ENCODE measurements at regions not wholly inside any gene's neighbourhood (a gene's known extent, or its start where the extent isn't known, plus 50 kb on each side); places are given as distances from the start of the nearest gene placed in this dataset.
A peak's percentile ranks its signal among the peaks of the same experiment; 100 is the strongest.

DNA sequence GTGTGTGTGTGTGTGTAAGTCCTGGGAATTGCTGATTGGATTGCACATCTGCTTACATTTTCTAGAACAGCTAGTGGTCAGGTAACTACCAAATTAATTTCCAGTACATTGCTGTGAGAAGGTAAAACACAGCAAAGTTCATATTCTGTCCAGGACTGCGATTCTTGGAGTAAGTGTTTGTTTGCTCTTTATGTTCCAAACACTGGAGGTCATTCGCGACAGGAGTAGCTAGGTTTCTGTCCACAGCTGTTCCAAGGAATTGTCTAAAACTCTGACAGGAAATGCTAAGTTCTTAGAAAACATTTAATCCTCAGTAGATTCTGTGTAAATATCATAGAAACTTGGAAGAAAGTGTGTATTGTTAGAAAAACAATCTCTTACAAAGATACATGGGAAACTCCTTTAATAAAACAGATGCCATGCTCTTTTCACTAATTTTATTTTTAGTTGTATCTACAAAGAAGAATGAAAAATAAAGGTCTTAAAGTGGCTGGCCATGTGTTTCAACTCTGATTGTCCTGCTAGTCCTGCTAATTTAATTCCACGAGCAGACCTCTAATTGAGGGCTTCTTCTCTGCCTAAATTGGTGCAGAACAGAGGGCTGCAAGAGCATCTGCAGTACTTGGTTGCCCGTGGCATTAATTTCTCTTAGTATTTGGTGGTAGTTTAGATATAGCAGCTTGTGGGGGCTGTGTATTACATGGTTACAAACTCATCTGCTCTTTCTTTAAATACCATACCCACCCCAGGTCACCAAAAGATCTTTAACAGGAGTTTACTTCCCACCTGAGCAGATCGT is 464.5 kb downstream of the RASEF start:
- DNase-seq, result no peak

DNA sequence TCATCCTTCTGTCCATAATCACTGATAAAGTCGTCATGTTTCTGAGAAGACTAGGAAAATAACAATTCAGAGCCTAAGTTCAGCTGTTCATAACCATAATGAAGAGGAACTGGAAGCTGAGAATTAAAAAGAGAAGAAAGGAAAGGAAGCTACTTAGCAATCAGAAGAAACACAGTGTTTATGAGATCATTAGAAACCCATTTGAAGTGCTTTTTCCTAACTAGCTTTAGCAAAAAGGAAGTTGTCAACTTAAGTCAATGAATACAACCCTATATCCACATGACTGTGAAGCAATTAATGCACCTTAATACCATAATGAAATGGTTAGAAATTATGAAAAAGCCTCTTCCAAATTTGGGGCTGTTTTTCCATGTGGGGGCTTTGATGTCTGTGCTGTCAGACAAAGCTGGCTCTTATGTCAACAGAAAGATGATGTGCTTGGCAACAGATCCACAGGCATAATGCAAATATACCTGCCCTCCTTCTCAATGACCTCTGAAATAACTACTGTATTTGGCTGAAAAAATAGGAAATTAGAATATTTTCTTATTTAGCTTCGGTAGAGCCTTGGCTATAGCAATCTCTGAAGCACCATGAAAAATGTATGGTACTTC is 463.5 kb downstream of the RASEF start:
- DNase-seq, result no peak

DNA sequence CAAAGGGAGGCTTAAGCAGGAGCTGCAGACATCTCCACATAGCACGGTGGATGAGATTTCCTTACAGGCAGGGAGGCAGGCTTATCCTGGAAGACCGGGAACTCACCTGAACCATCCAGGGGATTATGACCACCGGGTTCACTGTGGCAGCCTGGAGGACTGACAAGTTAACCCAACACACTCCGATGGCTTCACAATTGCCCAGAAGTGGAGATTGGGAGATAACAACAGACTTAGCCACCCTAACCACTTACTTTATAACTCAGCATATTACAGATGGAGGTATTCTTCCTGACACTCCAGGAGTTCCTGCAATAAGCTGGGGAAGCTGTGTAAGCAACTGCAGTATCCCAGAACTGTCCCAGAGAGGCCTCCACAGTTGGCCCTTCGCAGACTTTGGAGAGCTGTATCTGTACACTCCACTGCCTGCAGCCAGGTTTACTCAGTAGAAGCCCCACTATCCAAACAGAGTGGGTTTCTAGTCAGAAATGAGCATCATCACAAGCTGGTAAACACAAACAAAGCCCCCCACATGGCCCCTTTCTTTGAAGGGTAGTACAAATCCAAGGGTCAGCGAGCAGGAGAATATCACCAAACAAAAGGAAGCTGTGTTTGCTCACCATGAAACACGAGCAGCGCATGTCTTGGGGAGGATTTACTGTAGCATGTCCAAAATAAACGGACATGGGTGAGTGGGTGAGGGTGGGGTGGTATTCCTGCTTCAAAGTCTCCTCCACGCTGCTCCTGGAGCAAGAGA is 462.2 kb downstream of the RASEF start:
- DNase-seq, result no peak

DNA sequence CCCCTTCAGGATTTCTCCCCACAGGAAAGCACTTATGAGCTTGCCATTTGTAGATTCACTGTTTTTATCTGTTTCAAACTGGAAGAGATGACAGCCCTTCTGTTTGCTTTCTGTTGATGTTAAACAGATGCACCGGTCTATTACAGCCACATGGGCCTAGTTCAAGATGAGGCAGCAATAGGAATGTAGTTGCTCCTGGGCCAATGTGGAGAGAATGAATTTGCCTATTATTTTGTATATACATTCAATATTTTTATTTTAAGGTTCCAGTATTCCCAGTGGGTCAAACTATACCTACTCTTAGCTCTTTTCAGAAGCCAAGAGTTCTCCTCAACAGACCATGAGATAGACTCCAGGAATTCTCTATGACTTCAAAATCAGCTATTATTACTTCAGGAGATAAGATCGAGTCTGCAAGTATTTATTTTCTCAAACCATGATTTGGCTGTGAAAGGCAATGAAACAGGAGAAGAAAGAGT is 461.6 kb downstream of the RASEF start:
- DNase-seq, result no peak

DNA sequence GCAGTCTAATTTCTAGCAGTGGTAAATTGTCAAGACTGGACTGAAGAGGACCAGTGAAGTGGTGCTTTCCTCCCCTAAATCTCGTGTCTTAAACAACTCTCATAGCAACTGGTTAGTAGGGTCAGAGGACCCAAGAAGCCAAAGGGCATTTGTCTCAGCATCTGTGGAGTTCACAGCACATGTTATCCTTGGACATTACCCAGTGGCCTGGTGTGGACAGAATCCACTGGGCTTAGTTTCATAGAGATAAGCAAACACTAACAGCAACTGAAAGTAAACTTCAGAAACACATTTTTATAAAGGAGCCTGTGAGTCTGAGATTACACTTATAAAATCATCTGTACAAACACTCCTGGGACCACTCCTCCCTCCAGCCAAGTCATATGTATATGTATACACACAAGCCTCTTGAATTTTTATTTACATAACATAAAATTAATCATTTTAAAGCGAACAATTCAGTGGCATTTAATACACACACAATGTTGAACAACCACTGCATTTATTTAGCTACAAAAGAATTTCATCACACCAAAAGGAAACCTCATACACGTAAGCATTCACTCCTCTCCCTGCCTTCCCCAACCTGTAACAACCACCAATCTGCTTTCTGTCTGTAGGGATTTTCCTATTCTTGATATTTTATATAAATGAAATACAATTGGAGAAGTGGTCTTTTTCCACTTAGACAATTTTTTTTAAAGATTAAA is 457.8 kb downstream of the RASEF start:
- DNase-seq, result no peak

DNA sequence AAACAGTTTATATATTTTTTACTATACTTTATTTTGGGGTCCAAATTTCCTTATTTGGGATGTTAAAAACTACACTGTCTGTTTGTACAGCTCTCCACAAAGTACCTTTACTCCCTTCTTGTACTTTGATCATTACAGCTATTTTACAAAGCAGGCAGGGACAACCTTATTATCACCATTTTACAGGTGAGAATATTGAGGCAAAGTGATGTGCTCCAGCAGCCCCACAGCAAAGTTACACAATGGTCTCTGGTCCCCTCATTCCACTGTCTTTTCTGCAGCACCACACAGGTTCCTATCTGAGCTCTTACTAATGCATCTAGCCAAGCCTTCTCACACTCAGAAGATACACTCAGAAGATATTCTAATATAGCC is 457.3 kb downstream of the RASEF start:
- no peak for DNase-seq

DNA sequence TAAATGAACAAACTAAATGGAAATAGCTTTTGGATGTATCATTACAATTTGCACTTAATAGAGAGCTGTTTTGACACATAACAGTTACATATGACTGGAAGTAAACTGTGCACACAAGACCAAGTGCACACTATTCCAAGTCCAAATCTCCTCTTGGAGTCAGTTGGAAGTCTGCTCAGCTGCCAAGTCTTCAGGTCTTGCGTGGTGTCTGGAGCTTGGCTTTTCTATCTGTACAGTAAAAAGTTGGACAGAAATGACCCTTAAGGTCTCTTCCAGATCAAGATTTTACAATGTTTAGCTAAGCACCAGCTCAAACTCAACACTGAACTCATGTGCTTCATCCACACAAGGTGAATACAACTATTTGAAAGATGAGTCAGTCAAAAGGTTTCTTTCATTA is 456.9 kb downstream of the RASEF start:
- DNase-seq, result no peak

DNA sequence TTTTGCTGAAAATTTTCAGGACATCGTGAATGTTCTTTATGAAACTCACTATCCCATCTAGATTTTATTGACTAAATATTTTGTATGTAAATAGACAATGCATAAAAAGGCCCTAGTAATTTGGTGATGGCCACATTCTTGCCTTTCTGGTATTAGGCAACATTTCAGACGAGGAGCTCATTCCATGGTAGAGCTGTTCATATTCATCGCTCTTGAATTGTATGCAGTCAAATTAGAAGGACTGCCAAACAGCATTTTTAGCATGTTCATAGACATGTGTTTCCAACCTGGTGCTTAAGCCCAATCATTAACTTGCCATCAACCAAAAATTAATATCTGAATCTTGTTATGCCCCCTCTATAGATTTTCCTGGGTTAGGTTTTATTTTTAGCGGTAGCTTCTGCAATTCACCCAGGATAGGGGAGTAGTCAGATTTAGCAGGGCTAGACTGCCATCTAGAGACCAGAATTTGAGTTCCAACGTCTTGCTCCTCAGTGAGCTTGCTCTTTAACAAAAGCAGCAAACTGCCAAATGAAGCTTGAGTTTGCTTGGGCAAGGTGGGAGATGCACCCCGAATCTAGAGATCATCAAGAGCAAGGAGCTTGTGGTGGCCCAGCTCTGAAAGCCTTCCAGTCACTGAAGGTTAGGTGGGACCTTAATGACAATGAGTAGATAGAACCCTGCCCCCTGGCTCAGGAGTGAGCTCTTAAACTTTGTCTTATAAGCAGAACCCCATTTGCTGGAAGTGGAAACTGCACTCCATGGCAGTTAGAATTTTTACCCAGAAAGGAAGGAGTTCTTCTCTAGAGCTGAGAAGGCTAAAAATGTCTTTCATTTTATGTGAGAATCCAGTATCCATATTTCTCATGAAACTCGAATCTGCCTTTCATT is 456.2 kb downstream of the RASEF start:
- peak in 1 of 5 experiments; percentile 8 for DNase-seq

DNA sequence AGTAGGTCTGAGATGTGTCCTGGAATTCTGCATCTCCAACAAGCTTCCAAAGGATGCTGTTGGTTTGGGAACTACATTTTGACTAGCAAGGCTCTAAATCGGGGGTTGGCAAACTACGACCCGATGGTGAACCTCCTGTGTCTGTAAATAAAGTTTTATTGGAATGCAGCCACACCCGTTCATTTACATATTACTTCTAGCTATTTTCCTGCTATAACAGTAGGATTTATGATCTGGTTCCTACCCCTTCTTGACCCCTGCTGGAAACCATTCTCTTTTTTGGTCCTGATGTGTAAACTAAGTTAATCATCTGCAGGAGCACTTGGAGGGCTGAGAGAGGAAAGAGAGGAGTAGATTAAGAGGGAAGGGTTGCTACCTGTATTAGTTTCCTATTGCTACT is 454.5 kb downstream of the RASEF start:
- no peak for DNase-seq

DNA sequence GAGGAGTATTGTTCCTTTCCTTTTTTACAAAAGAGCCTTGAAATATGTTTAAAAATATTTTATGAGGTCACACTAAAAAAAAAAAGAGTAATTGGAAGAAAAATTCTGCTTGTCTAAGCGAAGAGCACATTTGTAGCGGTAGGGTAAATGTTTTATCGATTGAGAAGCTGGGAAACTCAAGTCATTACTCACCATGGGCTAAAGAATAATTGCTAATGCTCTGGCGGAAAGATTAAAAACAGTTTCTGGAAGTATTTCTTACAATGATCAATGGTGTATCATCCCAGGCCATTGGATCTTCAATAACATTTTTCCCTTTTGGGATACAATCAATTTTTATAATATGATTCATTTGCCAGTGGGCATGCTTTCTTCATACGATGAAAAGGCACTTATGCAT is 450.0 kb downstream of the RASEF start:
- DNase-seq, result no peak

DNA sequence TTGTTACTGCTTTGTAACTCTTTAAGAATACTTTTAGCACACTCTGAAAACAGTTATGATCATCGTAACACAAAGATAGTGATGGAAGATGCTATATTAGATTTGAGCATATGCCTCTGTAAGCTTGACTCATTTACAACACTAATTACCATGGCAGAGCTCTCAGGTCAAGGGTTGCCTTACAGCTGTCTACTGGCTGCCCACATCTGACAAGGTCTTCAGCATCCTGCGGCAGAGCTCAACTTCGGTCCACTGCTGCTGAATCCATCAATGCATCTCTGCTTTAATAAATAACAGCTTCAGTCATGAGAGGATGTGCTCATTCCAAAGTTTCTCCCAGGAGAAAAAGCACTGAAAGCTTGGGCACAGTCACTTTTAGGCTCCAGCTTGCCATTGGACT is 449.4 kb downstream of the RASEF start:
- DNase-seq, result no peak

DNA sequence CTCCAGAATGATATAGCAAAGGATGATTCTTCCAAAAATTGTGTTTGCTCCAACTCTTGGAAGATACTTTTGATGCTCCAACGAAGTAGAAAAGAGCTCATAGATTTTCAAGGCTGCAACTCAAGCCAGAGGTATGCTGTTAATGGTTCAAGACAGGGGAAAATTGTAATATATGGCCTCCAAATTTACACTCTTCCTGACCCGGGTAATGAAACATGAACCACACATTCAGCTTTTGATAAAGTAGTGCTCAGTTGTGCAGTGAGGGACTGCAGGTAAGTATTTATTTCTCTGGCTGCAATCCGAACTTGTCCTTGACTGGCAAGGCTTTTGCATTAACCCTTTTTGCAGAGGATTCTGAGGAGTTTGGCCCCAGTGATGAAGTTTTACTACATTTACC is 446.4 kb downstream of the RASEF start:
- no peak for DNase-seq

DNA sequence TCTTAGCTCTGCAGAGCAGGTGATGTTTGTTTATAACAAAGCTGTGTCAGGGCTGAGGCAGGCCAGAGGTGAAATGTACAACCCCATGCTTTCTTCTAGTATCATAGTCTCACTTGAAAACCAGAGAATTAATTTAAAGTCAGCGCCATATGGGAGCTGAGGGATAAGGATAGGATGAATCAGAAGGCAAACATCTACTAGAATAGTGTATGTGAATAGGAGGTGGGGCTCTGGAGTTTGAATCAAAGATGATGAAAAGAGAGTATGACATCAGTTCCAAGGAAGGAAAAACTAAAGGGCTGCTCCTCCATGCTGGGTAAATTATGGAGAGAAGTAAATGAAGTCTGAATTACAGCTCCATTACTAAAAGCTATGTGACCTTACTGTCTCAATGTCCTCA is 441.5 kb downstream of the RASEF start:
- DNase-seq, result no peak

DNA sequence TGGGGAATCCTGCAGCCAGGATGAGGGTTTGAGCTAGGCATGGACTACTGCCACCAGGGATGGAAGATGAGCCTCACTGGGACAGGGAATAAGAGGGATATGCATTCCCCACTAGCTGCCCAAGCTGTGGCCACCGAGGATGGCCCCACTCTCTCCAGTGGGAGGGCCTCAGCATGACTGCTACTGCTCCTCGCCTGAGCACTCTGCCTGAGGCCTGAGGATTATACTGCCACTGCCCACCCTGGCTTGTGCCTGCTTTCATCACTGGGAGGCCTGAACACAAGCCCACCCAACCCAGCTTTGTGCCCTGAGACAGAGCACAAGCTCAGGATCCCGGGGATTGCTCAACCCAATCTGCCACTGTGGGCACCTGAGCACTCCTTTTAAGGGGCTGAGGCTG is 425.6 kb downstream of the RASEF start:
- DNase-seq, result no peak

DNA sequence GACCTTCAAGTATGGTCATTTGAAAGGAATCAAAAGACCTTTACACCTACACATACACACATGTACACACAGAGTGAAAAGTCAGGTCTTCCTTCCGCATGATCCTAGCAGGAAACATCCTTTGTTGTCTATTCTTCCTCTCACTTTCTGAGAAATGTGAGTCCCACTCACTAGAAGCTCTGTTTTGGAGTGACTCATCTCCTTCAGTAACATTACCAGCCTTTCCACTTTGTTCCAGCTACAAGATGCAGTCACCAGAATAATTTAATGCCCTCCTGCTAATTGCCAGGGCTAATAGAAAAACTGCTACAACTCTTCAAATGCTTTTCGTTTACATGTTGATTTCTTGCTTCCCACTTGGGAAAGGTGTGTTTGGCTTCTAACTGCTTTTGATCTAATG is 417.3 kb downstream of the RASEF start:
- DNase-seq, result no peak

DNA sequence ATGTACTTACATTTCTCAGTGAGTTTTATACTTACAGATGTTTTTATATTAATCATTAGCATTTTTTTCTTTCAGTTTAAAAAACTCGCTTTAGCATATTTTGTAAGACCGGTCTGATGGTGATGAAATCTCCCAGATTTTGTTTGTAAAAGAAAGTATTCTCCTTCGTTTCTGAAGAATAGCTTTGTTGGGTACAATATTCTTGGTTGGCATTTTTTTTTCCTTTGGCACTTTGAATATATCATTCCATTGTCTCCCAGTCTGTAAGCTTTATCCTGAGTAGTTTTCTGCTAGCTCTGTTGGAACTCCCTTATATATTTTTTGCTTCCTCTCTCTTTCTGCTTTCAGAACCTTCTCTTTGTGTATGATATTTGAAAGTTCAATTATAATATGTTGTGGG is 412.6 kb downstream of the RASEF start:
- DNase-seq, result no peak

DNA sequence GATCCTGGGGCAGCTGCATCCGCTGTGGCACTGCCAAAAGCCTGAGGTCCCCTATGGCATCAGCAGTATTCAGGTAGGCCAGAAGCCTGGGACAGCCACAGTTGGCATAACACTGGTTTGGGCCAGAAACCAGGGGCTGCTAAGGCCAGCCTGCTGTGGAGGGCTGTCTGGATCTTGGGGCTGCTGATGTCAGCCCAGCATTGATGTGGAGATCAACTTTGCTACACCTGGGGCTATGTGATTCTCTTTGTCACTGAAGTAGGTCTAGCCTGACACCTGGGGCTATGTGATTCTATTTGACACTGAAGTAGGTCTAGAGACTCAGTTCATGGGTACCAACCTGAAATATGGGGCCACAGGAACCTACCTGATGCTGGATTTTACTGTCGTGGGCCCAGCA is 411.5 kb downstream of the RASEF start:
- DNase-seq, result no peak

DNA sequence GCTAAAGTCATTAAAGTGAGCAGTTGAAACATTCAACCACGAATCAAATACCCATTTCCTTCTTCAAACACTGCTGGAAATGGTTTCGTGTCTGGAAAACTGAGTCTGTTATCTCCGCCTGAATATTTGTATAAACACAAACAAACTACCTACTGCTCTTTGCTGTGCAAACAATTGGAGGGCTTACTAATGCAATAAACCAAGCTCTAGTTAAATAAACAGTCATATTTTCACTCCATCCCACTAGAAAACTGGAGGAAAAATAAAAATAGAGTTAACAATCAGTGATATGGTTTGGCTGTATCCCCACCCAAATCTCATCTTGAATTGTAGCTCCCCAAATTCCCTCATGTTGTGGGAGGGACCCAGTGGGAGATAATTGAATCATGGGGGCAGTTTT is 397.6 kb downstream of the RASEF start:
- DNase-seq, result no peak

DNA sequence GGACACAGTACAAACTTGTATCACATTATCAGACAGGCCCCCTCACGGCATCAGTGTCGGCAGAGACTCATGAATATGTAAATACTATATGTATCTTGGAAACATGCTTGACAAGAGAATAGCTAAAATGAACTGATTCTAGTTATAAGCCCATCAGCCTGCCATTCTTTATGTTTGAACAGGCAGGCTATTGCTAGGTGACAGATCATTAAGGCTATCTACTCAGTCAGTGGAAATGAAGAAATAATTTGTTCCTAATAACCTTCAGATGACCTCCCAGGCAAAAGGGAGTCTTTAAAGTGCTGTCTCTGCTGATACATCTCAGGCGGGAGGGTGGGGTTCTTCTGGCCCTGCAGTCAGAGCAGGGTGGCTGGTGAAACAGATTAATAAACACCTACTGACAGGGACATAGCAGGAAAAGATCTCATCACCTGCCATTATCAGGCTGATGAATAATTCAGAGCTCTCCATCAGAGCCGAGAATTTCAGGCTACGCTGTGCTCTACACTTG is 394.2 kb downstream of the RASEF start:
- no peak for DNase-seq

DNA sequence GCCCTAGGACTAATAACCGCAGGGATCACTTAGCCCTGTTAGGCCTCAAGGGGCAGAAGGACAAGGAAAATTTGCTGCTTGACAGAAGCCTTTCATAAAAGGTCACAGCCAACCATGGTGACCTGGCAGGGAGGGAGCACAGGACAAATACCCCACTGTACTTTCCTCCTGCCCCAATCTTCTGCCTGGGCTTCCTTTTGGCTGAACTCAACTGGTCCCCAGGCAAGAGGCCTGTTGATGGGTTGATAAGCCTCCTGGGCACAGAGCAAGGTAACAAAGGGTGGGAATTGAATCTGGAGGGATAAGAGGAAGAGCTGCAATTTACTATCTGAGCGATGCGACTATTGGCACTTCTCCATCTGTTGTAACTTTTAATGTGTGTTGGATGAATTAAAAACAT is 392.9 kb downstream of the RASEF start:
- no peak for DNase-seq

DNA sequence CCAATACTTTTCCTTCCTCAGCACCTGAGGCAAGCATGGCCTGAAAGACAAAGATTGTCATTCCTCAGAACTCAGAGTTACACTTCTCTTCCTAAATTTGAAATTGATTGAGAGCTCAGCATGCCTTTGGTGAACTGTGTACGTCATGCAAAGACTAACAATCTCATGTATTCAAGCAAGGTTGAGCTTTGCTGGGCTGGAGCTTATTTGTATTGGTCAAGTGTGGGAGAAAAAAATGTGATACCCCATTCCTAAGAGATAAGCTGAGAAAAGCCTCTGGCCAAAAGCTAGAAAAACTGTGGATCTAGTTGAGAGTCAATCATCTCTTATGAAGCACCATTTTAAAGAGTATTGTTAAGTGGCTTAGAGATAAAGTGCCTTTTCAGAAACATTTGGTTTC is 392.2 kb downstream of the RASEF start:
- no peak for DNase-seq

DNA sequence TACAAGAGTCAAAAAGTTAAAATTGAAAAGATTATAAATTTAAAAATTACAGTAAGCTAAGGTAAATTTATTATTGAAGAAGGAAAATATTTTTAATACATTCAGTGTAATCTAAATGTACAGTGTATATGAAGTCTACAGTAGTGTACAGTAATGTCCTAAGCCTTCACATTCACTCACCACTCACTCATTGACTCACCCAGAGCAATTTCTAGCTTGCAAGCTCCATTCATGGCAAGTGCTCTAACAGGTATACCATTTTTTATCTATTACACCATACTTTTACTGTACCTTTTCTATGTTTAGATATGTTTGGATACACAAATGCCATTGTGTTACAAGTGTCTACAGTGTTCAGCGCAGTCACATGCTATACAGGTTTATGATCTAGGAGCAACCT is 389.7 kb downstream of the RASEF start:
- no peak for DNase-seq

Measured in T-helper 2 cell (primary cell).